Keratinocyte (primary cell): ENCODE measurements at regions not wholly inside any gene's neighbourhood (a gene's known extent, or its start where the extent isn't known, plus 50 kb on each side); places are given as distances from the start of the nearest gene placed in this dataset.

Experiments
- DNase-seq: peaks from one replicate; pipeline ENCODE4 v3.0.0-alpha.2; 2011; ENCODE audit warnings: low read depth, missing footprints, low spot score
- FAIRE-seq: peaks from 2 replicates; lab custom pipeline; 2011; peaks lifted over from hg19 to GRCh38; lab: Jason Lieb, UNC
- H2AFZ ChIP-seq: 2 replicates; pipeline ENCODE4 v1.6.0; 2012; ENCODE audit warnings: low read length, control low read depth, inconsistent platforms; ENCODE audit not compliant: control insufficient read depth
- H3K27ac ChIP-seq: 2 replicates; pipeline ENCODE4 v1.5.1; 2011; ENCODE audit warnings: low read length; ENCODE audit not compliant: control insufficient read depth, insufficient read depth
- H3K27me3 ChIP-seq: 3 replicates; pipeline ENCODE4 v1.6.0; 2011; ENCODE audit warnings: low read length; ENCODE audit not compliant: control insufficient read depth, insufficient read depth; ENCODE audit errors: extremely low read depth
- H3K36me3 ChIP-seq, 2 experiments: 2 replicates in 1 of 2; 3 replicates in 1 of 2; pipeline ENCODE4 v1.5.1; 2011; ENCODE audit warnings: low read length in 2 of 2, mild to moderate bottlenecking in 1 of 2; ENCODE audit not compliant: control insufficient read depth in 2 of 2, insufficient read depth in 2 of 2; ENCODE audit errors: extremely low read depth in 1 of 2
- H3K4me1 ChIP-seq: 3 replicates; pipeline ENCODE4 v1.5.1; 2011; ENCODE audit warnings: low read length; ENCODE audit not compliant: control insufficient read depth, insufficient read depth; ENCODE audit errors: extremely low read depth
- H3K4me2 ChIP-seq: 3 replicates; pipeline ENCODE4 v1.6.0; 2011; ENCODE audit warnings: low read depth, low read length; ENCODE audit not compliant: control insufficient read depth, insufficient read depth; ENCODE audit errors: extremely low read depth
- H3K4me3 ChIP-seq, 3 experiments: fragments of 200-600 bp in 1 of 3; sonication (generic) in 1 of 3; 2 replicates in 2 of 3; 3 replicates in 1 of 3; pipeline ENCODE4 v1.5.1; 2011 to 2016; ENCODE audit warnings: low read length in 3 of 3, mild to moderate bottlenecking in 3 of 3, control low read depth in 2 of 3, inconsistent platforms in 1 of 3, low read depth in 1 of 3, mixed read lengths in 1 of 3, mixed run types in 1 of 3, moderate library complexity in 1 of 3; ENCODE audit not compliant: control insufficient read depth in 2 of 3, insufficient read depth in 2 of 3; ENCODE audit errors: extremely low read depth in 1 of 3
- H3K79me2 ChIP-seq: 2 replicates; pipeline ENCODE4 v1.6.0; 2012; ENCODE audit warnings: low read length; ENCODE audit not compliant: control insufficient read depth, insufficient read depth
- H3K9ac ChIP-seq: 3 replicates; pipeline ENCODE4 v1.6.0; 2011; ENCODE audit warnings: low read length; ENCODE audit not compliant: control insufficient read depth, insufficient read depth; ENCODE audit errors: extremely low read depth
- H3K9me1 ChIP-seq: 3 replicates; pipeline ENCODE4 v1.6.0; 2011; ENCODE audit warnings: low read length; ENCODE audit not compliant: control insufficient read depth, insufficient read depth; ENCODE audit errors: extremely low read depth
- H3K9me3 ChIP-seq: 2 replicates; pipeline ENCODE4 v1.5.1; 2012; ENCODE audit warnings: low read depth, low read length; ENCODE audit not compliant: control insufficient read depth
- H4K20me1 ChIP-seq: 3 replicates; pipeline ENCODE4 v1.6.0; 2011; ENCODE audit warnings: low read length; ENCODE audit not compliant: control insufficient read depth, insufficient read depth; ENCODE audit errors: extremely low read depth
- EZH2 ChIP-seq: IDR thresholded peaks from one replicate; pipeline ENCODE4 v1.6.1; 2012; ENCODE audit warnings: inconsistent platforms, mild to moderate bottlenecking, low read length, moderate library complexity
- dilution Hi-C: fragments of 300-500 bp; cut with MboI; formaldehyde crosslinking; loops from one replicate; pipeline ENCODE4 v1.7.0; 2020; ENCODE audit warnings: low sequenced_read_pairs; ENCODE audit not compliant: extremely low pct_ligation_motif_present
- TF ChIP-seq, protein P1 (sequence below), 3 experiments: IDR thresholded peaks in 1 of 3; conservative IDR thresholded peaks in 1 of 3; optimal IDR thresholded peaks in 1 of 3; 2 replicates in 2 of 3; 3 replicates in 1 of 3; pipeline versions ENCODE3 to v1.5.1; 2011; ENCODE audit warnings: low read length in 3 of 3, mild to moderate bottlenecking in 3 of 3, moderate library complexity in 2 of 3, control low read depth in 1 of 3, inconsistent platforms in 1 of 3; ENCODE audit not compliant: insufficient read depth in 2 of 3; ENCODE audit errors: extremely low read depth in 1 of 3

DNA sequence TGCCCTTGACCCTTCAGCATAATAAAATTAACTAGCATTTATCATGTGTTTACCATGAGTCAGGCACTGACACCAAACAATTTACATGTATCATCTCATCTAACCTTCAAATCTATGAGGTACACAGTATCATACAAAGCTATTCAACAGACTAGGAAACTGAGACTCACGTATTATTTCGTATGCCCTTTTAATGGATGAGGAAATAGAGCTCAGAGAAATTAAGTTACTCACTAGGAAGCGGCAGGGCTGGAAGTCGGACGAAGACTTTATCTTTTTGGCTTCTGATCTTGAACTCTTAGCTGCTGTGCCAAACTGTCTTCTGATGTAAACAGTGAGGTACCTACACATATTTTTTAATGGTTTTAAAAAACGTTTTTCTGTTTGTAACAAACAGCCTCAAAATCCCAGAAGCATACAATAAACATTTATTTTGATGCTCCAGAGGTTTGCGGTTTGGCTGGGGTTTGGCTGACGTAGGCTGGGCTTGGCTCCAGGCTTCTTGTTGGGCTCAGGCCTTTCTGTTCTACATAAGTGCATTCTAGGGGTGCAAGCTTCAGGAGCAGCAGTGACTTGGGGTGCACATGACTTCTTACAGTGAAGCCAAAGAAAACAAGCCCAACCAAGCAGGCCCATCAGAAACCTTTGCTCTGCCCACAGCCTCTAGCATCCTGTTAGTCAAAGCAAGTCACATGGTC, 184.7 kb downstream of the TBX5 start:
- H3K9ac ChIP-seq, result no peak overlapping the region
- H3K79me2 ChIP-seq, result no peaks in the 10 kb centered on the region
- no peaks in the 10 kb centered on the region for H3K9me1 ChIP-seq
- H3K4me2 ChIP-seq, result no peak overlapping the region
- H3K4me1 ChIP-seq, result no peaks in the 10 kb centered on the region
- H4K20me1 ChIP-seq, result no peaks in the 10 kb centered on the region
- TF ChIP-seq, protein P1, sequence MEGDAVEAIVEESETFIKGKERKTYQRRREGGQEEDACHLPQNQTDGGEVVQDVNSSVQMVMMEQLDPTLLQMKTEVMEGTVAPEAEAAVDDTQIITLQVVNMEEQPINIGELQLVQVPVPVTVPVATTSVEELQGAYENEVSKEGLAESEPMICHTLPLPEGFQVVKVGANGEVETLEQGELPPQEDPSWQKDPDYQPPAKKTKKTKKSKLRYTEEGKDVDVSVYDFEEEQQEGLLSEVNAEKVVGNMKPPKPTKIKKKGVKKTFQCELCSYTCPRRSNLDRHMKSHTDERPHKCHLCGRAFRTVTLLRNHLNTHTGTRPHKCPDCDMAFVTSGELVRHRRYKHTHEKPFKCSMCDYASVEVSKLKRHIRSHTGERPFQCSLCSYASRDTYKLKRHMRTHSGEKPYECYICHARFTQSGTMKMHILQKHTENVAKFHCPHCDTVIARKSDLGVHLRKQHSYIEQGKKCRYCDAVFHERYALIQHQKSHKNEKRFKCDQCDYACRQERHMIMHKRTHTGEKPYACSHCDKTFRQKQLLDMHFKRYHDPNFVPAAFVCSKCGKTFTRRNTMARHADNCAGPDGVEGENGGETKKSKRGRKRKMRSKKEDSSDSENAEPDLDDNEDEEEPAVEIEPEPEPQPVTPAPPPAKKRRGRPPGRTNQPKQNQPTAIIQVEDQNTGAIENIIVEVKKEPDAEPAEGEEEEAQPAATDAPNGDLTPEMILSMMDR (optimal IDR thresholded peaks at IDR 0.05 in 1 of 3, IDR thresholded peaks at IDR 0.05 in 1 of 3, conservative IDR thresholded peaks at IDR 0.05 in 1 of 3; ENCODE audit: extremely low read depth in 1 of 3, insufficient read depth in 2 of 3, low read length in 3 of 3), result no peak
- no peak for TF ChIP-seq EZH2
- no peak overlapping the region for H2AFZ ChIP-seq
- no peak overlapping the region for H3K27ac ChIP-seq
- no peaks in the 10 kb centered on the region for H3K9me3 ChIP-seq
- H3K27me3 ChIP-seq, result no peaks in the 10 kb centered on the region
- no peaks in the 10 kb centered on the region for H3K36me3 ChIP-seq
- FAIRE-seq, result no peak
- dilution Hi-C loops, result no loop called here
- no peak for DNase-seq
- no peak overlapping the region for H3K4me3 ChIP-seq

DNA sequence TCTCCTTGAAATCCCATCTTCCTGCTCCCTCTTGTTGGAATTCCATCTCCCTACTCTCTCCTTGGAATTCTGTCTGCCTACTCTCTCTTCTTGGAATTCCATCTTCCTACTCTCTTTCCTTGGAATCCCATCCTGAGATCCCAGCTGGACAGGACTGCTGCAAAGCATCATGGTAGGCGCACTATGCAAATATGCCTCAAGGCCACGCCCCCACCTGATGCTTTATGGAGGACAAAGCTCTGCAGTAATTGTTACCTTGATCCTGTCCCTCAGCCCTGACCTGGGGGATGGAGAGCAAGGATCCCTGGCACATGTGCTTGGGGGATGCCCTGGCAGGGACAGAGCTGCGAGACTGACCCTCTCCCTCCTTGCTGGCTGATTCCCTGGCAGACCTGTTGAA, 185.6 kb downstream of the TBX5 start:
- dilution Hi-C loops, result no loop called here
- no peaks in the 10 kb centered on the region for H3K36me3 ChIP-seq
- H3K79me2 ChIP-seq, result no peaks in the 10 kb centered on the region
- DNase-seq (no peak), FAIRE-seq (no peak)
- H3K9me3 ChIP-seq, result no peaks in the 10 kb centered on the region
- H3K4me2 ChIP-seq, result no peak overlapping the region
- H3K9me1 ChIP-seq, result no peaks in the 10 kb centered on the region
- TF ChIP-seq EZH2, result no peak
- TF ChIP-seq, protein P1 (optimal IDR thresholded peaks at IDR 0.05 in 1 of 3, IDR thresholded peaks at IDR 0.05 in 1 of 3, conservative IDR thresholded peaks at IDR 0.05 in 1 of 3; ENCODE audit: extremely low read depth in 1 of 3, insufficient read depth in 2 of 3, low read length in 3 of 3), result no peak
- no peak overlapping the region for H3K9ac ChIP-seq
- no peaks in the 10 kb centered on the region for H3K4me1 ChIP-seq
- H4K20me1 ChIP-seq, result no peaks in the 10 kb centered on the region
- H3K27me3 ChIP-seq, result no peaks in the 10 kb centered on the region
- no peak overlapping the region for H3K27ac ChIP-seq
- H3K4me3 ChIP-seq, result no peak overlapping the region
- H2AFZ ChIP-seq, result no peak overlapping the region
